RWPE2 (cell line): ENCODE measurements at regions not wholly inside any gene's neighbourhood (a gene's known extent, or its start where the extent isn't known, plus 50 kb on each side); places are given as distances from the start of the nearest gene placed in this dataset.

Experiments
- ATAC-seq: fragments of 200-7000 bp; cut with Tn5 transposase; 3 replicates; pipeline ENCODE4 v1.9.1; 2021; ENCODE audit warnings: low read depth
- DNase-seq: peaks from one replicate; pipeline ENCODE4 v3.0.0-alpha.2; 2020; ENCODE audit warnings: low spot score
- H3K27ac ChIP-seq: fragments of 450-650 bp; 2 replicates; pipeline ENCODE4 v1.5.1; 2017; ENCODE audit warnings: mild to moderate bottlenecking; ENCODE audit not compliant: poor library complexity, severe bottlenecking
- H3K27me3 ChIP-seq: fragments of 250-450 bp; sonication (Bioruptor Pico); 2 replicates; pipeline ENCODE4 v1.5.1; 2021; ENCODE audit warnings: mild to moderate bottlenecking, moderate library complexity; ENCODE audit not compliant: insufficient read depth, poor library complexity, severe bottlenecking
- H3K36me3 ChIP-seq: fragments of 250-450 bp; sonication (Bioruptor Pico); 2 replicates; pipeline ENCODE4 v1.5.1; 2020; ENCODE audit warnings: low read depth, mild to moderate bottlenecking, moderate library complexity
- H3K4me1 ChIP-seq: fragments of 250-450 bp; sonication (Bioruptor Pico); 2 replicates; pipeline ENCODE4 v1.5.1; 2021; ENCODE audit warnings: mild to moderate bottlenecking, moderate library complexity; ENCODE audit not compliant: insufficient read depth, poor library complexity, severe bottlenecking
- H3K4me3 ChIP-seq: fragments of 250-450 bp; sonication (Bioruptor Pico); 2 replicates; pipeline ENCODE4 v1.5.1; 2021; ENCODE audit warnings: mild to moderate bottlenecking, moderate library complexity; ENCODE audit not compliant: severe bottlenecking
- H3K9me3 ChIP-seq: fragments of 250-450 bp; sonication (Bioruptor Pico); 2 replicates; pipeline ENCODE4 v1.5.1; 2021; ENCODE audit warnings: mild to moderate bottlenecking, moderate library complexity; ENCODE audit not compliant: severe bottlenecking
- TF ChIP-seq, protein P1 (sequence below): fragments of 450-650 bp; IDR thresholded peaks from one replicate; pipeline ENCODE4 v1.5.1; 2017; ENCODE audit warnings: mild to moderate bottlenecking, moderate library complexity; ENCODE audit not compliant: poor library complexity, severe bottlenecking

DNA sequence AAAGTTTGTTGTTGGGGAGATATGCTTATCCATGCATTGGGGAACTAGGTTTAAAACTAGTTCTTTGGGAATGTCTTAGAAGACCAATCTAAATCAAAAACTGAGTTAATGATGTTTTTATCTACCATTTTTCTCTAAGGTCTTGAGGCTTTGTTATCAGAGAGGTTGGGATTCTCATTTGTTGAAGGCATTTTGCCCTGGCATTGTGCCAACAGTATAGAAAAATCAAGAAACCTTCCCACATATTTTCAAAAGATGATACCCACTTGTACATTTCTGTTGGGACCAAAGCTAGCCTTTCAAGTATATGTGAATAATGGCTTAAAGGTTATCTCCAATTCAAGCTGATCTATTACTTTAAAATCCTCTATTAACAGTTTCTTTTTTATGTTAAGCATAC lies 419.8 kb upstream of the KIF2A start:
- no peak overlapping the region for H3K27ac ChIP-seq
- peaks cover 4% of the 10 kb centered on the region for H3K4me1 ChIP-seq
- TF ChIP-seq, protein P1, sequence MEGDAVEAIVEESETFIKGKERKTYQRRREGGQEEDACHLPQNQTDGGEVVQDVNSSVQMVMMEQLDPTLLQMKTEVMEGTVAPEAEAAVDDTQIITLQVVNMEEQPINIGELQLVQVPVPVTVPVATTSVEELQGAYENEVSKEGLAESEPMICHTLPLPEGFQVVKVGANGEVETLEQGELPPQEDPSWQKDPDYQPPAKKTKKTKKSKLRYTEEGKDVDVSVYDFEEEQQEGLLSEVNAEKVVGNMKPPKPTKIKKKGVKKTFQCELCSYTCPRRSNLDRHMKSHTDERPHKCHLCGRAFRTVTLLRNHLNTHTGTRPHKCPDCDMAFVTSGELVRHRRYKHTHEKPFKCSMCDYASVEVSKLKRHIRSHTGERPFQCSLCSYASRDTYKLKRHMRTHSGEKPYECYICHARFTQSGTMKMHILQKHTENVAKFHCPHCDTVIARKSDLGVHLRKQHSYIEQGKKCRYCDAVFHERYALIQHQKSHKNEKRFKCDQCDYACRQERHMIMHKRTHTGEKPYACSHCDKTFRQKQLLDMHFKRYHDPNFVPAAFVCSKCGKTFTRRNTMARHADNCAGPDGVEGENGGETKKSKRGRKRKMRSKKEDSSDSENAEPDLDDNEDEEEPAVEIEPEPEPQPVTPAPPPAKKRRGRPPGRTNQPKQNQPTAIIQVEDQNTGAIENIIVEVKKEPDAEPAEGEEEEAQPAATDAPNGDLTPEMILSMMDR = no peak
- no peaks in the 10 kb centered on the region for H3K27me3 ChIP-seq
- no peak overlapping the region for H3K4me3 ChIP-seq
- H3K9me3 ChIP-seq = peaks cover 2% of the 10 kb centered on the region
- ATAC-seq (no peak), DNase-seq (no peak)
- H3K36me3 ChIP-seq = no peaks in the 10 kb centered on the region

DNA sequence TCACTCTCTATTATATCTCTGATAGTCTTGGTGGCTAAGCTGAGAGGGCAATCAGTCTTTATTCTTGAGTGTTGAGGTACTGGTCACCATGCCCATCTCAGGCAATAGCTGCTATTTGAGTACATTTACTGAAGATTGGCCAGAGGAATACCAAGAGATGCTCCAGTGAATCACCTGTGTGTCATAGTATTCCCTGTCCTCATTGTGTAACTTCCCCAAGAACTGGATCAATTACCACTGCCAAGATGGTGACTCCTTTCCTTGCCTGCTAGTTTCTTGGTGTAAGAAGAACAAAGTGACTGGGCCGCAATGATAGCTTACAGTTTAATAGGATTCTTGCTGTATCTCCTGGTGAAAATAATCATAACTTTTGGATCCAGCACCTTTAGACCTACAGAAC lies 418.7 kb upstream of the KIF2A start:
- Histone ChIP-seq H3K4me3 (no peak overlapping the region), H3K27me3 (no peaks in the 10 kb centered on the region), H3K9me3 (peaks cover 2% of the 10 kb centered on the region), H3K27ac (no peak overlapping the region), H3K36me3 (no peaks in the 10 kb centered on the region), H3K4me1 (no peaks in the 10 kb centered on the region)
- TF ChIP-seq, protein P1 = no peak
- peak; percentile 80; the same call in 2 of the 3 replicates for ATAC-seq
- DNase-seq = no peak

DNA sequence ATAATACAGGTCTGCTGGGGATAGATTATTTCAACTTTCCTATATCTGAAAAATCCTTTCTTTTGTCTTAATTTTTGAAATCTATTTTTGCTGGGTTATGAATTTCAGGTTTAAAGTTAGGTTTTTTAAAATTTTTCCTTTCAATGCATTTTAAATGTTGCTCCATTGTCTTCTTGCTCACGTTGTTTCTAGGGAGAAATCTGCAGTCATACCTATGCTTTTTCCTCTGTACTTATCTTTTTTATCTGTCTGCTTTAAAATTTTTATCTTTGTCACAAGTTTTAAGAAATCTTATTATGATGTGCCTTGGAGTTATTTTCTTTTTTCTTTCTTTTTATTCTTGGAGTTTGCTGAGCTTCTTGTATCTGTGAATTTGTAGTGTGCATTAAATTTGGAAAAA lies 412.0 kb upstream of the KIF2A start:
- ATAC-seq (no peak), DNase-seq (no peak)
- Histone ChIP-seq H3K36me3 (no peaks in the 10 kb centered on the region), H3K27me3 (no peaks in the 10 kb centered on the region), H3K4me1 (no peaks in the 10 kb centered on the region), H3K9me3 (peaks cover 15% of the 10 kb centered on the region), H3K4me3 (no peak overlapping the region), H3K27ac (no peak overlapping the region)
- TF ChIP-seq, protein P1 = no peak

DNA sequence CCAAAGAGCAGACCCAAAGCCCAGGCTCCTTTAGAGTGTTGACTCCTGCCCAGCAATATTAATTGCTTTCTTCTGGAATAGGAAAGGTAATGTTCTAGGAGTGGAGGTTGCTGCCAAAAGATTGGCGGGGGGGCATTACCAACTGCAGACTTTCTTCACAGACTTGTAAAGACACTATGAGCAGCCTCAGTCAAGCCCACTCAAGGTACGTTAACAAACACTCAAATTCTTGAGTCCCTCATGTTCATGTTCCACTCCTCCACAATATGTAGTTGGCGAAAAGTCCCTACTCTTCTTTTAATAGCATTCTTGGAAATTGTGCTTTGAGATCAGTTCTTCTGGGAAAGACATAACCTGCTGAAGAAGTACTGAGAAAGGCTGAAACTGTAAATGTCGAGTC lies 409.2 kb upstream of the KIF2A start:
- TF ChIP-seq, protein P1 = no peak
- Histone ChIP-seq H3K9me3 (peaks cover 14% of the 10 kb centered on the region), H3K27ac (no peak overlapping the region), H3K4me1 (no peaks in the 10 kb centered on the region), H3K36me3 (no peaks in the 10 kb centered on the region), H3K4me3 (no peak overlapping the region), H3K27me3 (no peaks in the 10 kb centered on the region)
- ATAC-seq (no peak), DNase-seq (no peak)

DNA sequence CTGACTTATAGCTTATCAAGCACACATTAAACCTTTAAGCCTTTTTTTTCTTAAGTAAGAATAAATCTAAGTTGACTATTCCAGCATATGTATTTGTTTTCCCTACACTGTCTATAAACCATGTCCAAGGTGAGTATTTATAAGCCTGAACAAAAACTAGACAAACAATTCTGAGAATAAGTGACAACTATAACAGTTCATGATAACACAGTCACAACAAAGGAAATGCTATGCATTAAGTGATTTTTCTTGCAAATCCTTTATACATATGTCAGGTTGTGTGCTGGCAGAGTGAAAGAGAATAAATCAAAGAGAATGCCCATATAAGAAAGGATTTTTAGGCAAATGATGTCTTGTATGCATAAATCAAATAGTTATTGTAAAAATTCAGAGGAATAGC lies 408.8 kb upstream of the KIF2A start:
- DNase-seq = no peak
- Histone ChIP-seq H3K4me3 (no peak overlapping the region), H3K4me1 (no peaks in the 10 kb centered on the region), H3K9me3 (peaks cover 14% of the 10 kb centered on the region), H3K27ac (no peak overlapping the region), H3K27me3 (no peaks in the 10 kb centered on the region), H3K36me3 (no peaks in the 10 kb centered on the region)
- ATAC-seq = no peak
- TF ChIP-seq, protein P1 = no peak
